ENCODE measurements at regions not wholly inside any gene's neighbourhood (a gene's known extent, or its start where the extent isn't known, plus 50 kb on each side); places are given as distances from the start of the nearest gene placed in this dataset.

DNA sequence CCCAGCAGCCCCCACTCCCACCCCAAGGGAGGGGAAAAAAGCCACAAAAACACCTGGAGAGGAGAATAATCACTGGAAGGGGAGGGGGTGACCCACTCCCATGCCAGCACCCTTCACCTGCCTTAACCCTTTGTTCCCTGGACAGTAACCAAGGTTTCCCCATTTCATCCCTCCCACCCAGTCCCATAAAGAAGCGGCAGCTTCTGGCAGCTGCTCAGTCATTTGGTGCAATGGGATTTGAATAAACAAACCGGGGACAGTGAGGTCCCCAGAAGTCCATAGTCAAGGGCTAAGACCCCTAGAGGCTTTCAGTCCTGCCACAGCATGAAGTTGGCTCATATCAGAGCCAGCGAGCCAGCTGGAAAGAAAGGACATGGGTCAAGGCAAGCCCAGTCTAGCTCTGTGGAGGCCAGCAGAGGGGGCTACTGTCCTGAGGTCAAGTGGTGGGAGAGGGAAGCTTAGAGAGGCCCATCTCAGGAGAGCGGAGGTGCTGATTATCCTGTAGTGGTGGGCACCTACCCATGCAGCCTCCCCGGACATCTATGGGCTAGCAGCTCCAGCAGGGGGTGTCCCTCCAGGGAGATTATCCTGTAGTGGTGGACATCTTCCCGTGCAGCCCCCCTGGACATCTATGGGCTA is 58.9 kb upstream of the LBX1 start:
- TF ChIP-seq, protein P1, sequence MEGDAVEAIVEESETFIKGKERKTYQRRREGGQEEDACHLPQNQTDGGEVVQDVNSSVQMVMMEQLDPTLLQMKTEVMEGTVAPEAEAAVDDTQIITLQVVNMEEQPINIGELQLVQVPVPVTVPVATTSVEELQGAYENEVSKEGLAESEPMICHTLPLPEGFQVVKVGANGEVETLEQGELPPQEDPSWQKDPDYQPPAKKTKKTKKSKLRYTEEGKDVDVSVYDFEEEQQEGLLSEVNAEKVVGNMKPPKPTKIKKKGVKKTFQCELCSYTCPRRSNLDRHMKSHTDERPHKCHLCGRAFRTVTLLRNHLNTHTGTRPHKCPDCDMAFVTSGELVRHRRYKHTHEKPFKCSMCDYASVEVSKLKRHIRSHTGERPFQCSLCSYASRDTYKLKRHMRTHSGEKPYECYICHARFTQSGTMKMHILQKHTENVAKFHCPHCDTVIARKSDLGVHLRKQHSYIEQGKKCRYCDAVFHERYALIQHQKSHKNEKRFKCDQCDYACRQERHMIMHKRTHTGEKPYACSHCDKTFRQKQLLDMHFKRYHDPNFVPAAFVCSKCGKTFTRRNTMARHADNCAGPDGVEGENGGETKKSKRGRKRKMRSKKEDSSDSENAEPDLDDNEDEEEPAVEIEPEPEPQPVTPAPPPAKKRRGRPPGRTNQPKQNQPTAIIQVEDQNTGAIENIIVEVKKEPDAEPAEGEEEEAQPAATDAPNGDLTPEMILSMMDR (IDR thresholded peaks at IDR 0.05; ENCODE audit: low read depth, low read length, missing input control): no peak
- TF ChIP-seq TAF1 (conservative IDR thresholded peaks at IDR 0.05) (no peak), SP1 (IDR thresholded peaks at IDR 0.05) (no peak), JUND (IDR thresholded peaks at IDR 0.05) (no peak)
- TF ChIP-seq, protein P2, sequence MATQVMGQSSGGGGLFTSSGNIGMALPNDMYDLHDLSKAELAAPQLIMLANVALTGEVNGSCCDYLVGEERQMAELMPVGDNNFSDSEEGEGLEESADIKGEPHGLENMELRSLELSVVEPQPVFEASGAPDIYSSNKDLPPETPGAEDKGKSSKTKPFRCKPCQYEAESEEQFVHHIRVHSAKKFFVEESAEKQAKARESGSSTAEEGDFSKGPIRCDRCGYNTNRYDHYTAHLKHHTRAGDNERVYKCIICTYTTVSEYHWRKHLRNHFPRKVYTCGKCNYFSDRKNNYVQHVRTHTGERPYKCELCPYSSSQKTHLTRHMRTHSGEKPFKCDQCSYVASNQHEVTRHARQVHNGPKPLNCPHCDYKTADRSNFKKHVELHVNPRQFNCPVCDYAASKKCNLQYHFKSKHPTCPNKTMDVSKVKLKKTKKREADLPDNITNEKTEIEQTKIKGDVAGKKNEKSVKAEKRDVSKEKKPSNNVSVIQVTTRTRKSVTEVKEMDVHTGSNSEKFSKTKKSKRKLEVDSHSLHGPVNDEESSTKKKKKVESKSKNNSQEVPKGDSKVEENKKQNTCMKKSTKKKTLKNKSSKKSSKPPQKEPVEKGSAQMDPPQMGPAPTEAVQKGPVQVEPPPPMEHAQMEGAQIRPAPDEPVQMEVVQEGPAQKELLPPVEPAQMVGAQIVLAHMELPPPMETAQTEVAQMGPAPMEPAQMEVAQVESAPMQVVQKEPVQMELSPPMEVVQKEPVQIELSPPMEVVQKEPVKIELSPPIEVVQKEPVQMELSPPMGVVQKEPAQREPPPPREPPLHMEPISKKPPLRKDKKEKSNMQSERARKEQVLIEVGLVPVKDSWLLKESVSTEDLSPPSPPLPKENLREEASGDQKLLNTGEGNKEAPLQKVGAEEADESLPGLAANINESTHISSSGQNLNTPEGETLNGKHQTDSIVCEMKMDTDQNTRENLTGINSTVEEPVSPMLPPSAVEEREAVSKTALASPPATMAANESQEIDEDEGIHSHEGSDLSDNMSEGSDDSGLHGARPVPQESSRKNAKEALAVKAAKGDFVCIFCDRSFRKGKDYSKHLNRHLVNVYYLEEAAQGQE (IDR thresholded peaks at IDR 0.05): no peak

All from liver (tissue), 3 donors.